ENCODE measurements at regions not wholly inside any gene's neighbourhood (a gene's known extent, or its start where the extent isn't known, plus 50 kb on each side); places are given as distances from the start of the nearest gene placed in this dataset.

DNA sequence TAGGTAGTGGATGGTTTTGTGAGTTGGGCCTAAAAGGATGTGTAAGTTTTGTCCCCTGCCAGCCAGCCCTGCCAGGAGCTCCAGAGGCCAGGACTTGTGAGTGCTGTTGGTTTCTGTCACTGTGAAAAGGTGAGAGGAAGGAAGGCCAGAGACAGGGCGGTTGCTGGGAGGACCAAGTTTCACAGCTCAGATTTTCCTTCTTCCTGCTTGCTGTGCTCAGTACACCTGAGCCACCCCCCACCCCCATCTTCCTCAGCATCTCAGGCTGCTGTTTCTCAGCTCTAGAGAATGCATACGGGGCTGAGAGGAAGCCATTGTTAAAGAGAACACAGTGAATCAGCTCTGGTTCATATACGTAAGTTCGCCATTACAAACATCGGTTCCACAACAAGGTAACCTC lies 139.9 kb downstream of the BUB3 start:
- Histone ChIP-seq H3K36me3 (no peaks in the 10 kb centered on the region), H3K27me3 (no peaks in the 10 kb centered on the region), H3K27ac (no peak overlapping the region), H3K4me3 (no peak overlapping the region), H3K9me3 (no peaks in the 10 kb centered on the region), H3K4me1 (no peaks in the 10 kb centered on the region)
- DNase-seq (ENCODE audit: extremely low spot score in 2 of 2), result no peak
- TF ChIP-seq, protein P1, sequence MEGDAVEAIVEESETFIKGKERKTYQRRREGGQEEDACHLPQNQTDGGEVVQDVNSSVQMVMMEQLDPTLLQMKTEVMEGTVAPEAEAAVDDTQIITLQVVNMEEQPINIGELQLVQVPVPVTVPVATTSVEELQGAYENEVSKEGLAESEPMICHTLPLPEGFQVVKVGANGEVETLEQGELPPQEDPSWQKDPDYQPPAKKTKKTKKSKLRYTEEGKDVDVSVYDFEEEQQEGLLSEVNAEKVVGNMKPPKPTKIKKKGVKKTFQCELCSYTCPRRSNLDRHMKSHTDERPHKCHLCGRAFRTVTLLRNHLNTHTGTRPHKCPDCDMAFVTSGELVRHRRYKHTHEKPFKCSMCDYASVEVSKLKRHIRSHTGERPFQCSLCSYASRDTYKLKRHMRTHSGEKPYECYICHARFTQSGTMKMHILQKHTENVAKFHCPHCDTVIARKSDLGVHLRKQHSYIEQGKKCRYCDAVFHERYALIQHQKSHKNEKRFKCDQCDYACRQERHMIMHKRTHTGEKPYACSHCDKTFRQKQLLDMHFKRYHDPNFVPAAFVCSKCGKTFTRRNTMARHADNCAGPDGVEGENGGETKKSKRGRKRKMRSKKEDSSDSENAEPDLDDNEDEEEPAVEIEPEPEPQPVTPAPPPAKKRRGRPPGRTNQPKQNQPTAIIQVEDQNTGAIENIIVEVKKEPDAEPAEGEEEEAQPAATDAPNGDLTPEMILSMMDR (IDR thresholded peaks at IDR 0.05), result no peak
- TF ChIP-seq POLR2A (IDR thresholded peaks at IDR 0.05) (no peak), POLR2AphosphoS5 (IDR thresholded peaks at IDR 0.05; ENCODE audit: insufficient read depth in 1 of 2, low read depth in 1 of 2) (no peak)
- intact Hi-C loops (cut with DNase I), result no loop called here

DNA sequence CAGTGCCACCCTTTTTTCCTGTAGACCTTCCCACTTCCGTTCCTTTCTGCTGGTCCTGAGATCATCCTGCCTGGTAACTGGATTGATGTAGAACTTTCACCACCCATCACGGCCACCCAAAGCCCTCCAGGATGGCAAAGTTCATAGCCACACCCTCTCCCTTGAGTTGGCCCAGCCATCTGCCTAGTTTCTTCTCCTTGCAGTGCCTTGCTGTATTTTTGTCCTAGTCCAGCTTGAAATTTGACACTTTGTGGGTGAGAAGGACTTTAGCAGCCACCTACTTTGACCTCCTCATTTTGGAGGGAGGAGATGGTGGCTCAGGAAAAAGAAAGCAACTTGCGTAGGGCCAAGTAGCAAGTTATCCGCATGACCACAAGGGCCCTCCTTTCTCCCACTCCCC lies 140.7 kb downstream of the BUB3 start:
- Histone ChIP-seq H3K36me3 (no peaks in the 10 kb centered on the region), H3K27me3 (no peaks in the 10 kb centered on the region), H3K4me1 (no peaks in the 10 kb centered on the region), H3K27ac (no peak overlapping the region), H3K9me3 (no peaks in the 10 kb centered on the region), H3K4me3 (no peak overlapping the region)
- intact Hi-C loops (cut with DNase I), result no loop called here
- no peak for DNase-seq (ENCODE audit: extremely low spot score in 2 of 2)
- no peak for TF ChIP-seq POLR2A (IDR thresholded peaks at IDR 0.05)
- TF ChIP-seq, protein P1 (IDR thresholded peaks at IDR 0.05), result no peak
- no peak for TF ChIP-seq POLR2AphosphoS5 (IDR thresholded peaks at IDR 0.05; ENCODE audit: insufficient read depth in 1 of 2, low read depth in 1 of 2)

DNA sequence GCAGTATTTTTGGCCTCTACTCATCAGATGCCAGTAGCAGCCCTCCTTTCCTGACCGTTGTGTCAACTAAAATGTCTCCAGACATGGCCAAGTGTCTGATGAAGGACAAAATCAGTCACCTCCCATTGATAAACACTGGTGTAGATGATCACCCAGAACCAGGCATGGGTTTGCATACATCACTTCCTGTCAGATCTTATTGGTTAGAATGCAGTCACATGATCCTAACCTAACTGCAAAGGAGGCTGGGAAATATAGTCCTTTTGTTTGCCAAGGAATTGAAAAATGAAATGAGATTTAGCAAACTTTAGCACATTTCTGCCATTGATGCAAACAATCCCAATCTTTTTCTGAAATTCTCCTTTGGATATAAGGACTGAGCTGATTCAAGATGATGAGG lies 141.4 kb downstream of the BUB3 start:
- no peak overlapping the region for H3K27ac ChIP-seq
- no peak for DNase-seq (ENCODE audit: extremely low spot score in 2 of 2)
- intact Hi-C loops (cut with DNase I), result no loop called here
- no peaks in the 10 kb centered on the region for H3K27me3 ChIP-seq
- H3K9me3 ChIP-seq, result no peaks in the 10 kb centered on the region
- TF ChIP-seq POLR2AphosphoS5 (IDR thresholded peaks at IDR 0.05; ENCODE audit: insufficient read depth in 1 of 2, low read depth in 1 of 2) (no peak), POLR2A (IDR thresholded peaks at IDR 0.05) (no peak)
- TF ChIP-seq, protein P1 (IDR thresholded peaks at IDR 0.05), result no peak
- no peaks in the 10 kb centered on the region for H3K4me1 ChIP-seq
- H3K36me3 ChIP-seq, result no peaks in the 10 kb centered on the region
- H3K4me3 ChIP-seq, result no peak overlapping the region

DNA sequence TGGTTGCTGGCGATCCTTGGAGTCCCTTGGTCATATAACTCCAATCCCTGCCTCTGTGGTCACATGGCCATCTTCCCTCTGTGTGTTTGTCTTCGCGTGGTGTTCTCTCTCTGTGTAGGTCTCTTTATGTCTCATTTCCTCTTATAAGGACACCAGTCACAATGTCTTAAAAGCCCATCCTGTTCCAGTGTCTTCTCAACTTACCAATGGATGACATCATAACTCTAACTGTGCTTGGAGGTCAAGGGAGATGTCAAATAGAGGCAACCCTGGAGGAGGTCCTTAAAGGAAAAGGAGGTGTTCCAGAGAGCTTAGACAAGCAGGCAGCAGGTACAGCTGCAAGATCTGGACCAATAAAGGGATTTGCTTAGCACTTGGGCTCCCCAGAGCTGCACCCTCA lies 143.0 kb downstream of the BUB3 start:
- DNase-seq (ENCODE audit: extremely low spot score in 2 of 2), result no peak
- intact Hi-C loops (cut with DNase I), result no loop called here
- H3K27me3 ChIP-seq, result no peaks in the 10 kb centered on the region
- H3K4me1 ChIP-seq, result no peaks in the 10 kb centered on the region
- TF ChIP-seq POLR2AphosphoS5 (IDR thresholded peaks at IDR 0.05; ENCODE audit: insufficient read depth in 1 of 2, low read depth in 1 of 2), result no peak
- H3K9me3 ChIP-seq, result no peaks in the 10 kb centered on the region
- H3K36me3 ChIP-seq, result no peaks in the 10 kb centered on the region
- no peak overlapping the region for H3K27ac ChIP-seq
- no peak overlapping the region for H3K4me3 ChIP-seq

DNA sequence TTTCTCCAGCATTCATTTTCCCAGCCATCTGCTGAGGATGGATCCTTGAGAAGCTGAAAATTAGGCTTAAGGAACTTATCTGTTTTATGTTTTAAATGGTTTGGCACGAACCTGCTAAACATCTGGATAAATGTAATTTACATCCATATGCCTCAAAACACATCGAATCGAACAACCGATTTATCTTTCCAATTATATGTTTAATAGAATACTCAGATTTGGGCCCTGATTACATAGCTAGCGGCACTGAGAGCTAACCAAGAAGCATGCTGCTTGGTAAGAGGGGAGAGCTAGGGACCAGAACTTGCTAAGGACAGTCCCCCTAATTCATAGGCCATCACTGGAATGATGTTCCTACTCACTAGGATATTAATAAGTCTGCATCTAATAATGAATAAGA lies 144.4 kb downstream of the BUB3 start:
- H3K4me1 ChIP-seq, result no peaks in the 10 kb centered on the region
- no peak for TF ChIP-seq POLR2A (IDR thresholded peaks at IDR 0.05)
- no peak for TF ChIP-seq POLR2AphosphoS5 (IDR thresholded peaks at IDR 0.05; ENCODE audit: insufficient read depth in 1 of 2, low read depth in 1 of 2)
- TF ChIP-seq, protein P1 (IDR thresholded peaks at IDR 0.05), result no peak
- no peaks in the 10 kb centered on the region for H3K36me3 ChIP-seq
- H3K27me3 ChIP-seq, result no peaks in the 10 kb centered on the region
- no peaks in the 10 kb centered on the region for H3K9me3 ChIP-seq
- H3K4me3 ChIP-seq, result no peak overlapping the region
- no peak overlapping the region for H3K27ac ChIP-seq
- peak in 1 of 2 donors; percentile 34 for DNase-seq (ENCODE audit: extremely low spot score in 2 of 2)
- intact Hi-C loops (cut with DNase I), result no loop called here

DNA sequence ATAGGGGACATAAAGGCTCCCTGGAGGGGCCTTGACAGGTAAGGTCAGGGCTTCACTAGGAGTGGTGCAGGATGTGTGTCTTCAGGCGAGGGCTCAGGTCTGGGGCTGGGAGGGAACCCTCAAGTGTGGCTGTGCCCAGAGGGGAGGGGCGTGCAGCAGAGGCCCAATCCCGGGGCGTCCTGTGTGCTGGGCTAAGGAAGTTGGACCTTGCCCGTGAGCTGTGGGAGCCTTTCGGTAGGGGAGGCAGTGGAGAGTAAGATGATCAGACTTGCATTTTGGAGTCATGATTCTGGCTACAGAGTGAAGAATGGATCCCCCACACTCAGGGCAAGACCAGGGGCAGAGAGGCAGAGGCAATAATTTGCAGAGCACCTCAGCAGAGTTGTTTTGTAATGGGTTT lies 145.4 kb downstream of the BUB3 start:
- no peak overlapping the region for H3K27ac ChIP-seq
- no peaks in the 10 kb centered on the region for H3K9me3 ChIP-seq
- DNase-seq (ENCODE audit: extremely low spot score in 2 of 2), result peak in 1 of 2 donors; percentile 69
- TF ChIP-seq, protein P1 (IDR thresholded peaks at IDR 0.05), result no peak
- no peak for TF ChIP-seq POLR2AphosphoS5 (IDR thresholded peaks at IDR 0.05; ENCODE audit: insufficient read depth in 1 of 2, low read depth in 1 of 2)
- no peak for TF ChIP-seq POLR2A (IDR thresholded peaks at IDR 0.05)
- H3K36me3 ChIP-seq, result no peaks in the 10 kb centered on the region
- intact Hi-C loops (cut with DNase I), result no loop called here
- H3K27me3 ChIP-seq, result no peaks in the 10 kb centered on the region
- H3K4me3 ChIP-seq, result no peak overlapping the region
- H3K4me1 ChIP-seq, result no peaks in the 10 kb centered on the region

All from vagina (tissue), 2 donors.